Motor neuron (in vitro differentiated cells): ENCODE measurements at regions not wholly inside any gene's neighbourhood (a gene's known extent, or its start where the extent isn't known, plus 50 kb on each side); places are given as distances from the start of the nearest gene placed in this dataset.
A peak's percentile ranks its signal among the peaks of the same experiment; 100 is the strongest.

Experiments used
- ATAC-seq, 8 experiments: fragments of 200-7000 bp; cut with Tn5 transposase; replicated peaks in 6 of 8; 2 replicates each; pipeline ENCODE4 v1.8.0; 2021; ENCODE audit warnings: mild to moderate bottlenecking in 8 of 8, moderate library complexity in 8 of 8
- H3K27ac ChIP-seq, 2 donors: fragments of 250-450 bp; sonication (Bioruptor Pico); 2 replicates each; pipeline ENCODE4 v1.9.0; 2021; ENCODE audit warnings: antibody characterized with exemption in 2 of 2, mild to moderate bottlenecking in 2 of 2, moderate library complexity in 1 of 2
- H3K4me1 ChIP-seq, 2 donors: fragments of 250-450 bp; sonication (Bioruptor Pico); replicated peaks in 1 of 2; 2 replicates each; pipeline ENCODE4 v1.6.1; 2021; ENCODE audit warnings: antibody characterized with exemption in 2 of 2, mild to moderate bottlenecking in 2 of 2, moderate library complexity in 1 of 2
- H3K4me3 ChIP-seq, 5 donors: fragments of 250-450 bp; sonication (Bioruptor Pico); 2 replicates each; pipeline ENCODE4 v1.9.0; 2021; ENCODE audit warnings: antibody characterized with exemption in 5 of 5, mild to moderate bottlenecking in 5 of 5, moderate library complexity in 4 of 5
- WGBS, 10 experiments: fragments of 450-650 bp; shearing (Covaris generic); methylation state at CpG; one replicate each; pipeline ENCODE4 v1.0.0; 2022; 5-methylcytosine and 5-hydroxymethylcytosine counted together
- in situ Hi-C, 9 experiments: fragments of 400-800 bp; cut with MboI; loops; one replicate each; pipeline ENCODE4 v1.15.0; 2021; ENCODE audit warnings: low sequenced_read_pairs in 9 of 9, low pct_unique_long_range_greater_than_20kb in 2 of 9; ENCODE audit not compliant: unreplicated experiment in 9 of 9

DNA sequence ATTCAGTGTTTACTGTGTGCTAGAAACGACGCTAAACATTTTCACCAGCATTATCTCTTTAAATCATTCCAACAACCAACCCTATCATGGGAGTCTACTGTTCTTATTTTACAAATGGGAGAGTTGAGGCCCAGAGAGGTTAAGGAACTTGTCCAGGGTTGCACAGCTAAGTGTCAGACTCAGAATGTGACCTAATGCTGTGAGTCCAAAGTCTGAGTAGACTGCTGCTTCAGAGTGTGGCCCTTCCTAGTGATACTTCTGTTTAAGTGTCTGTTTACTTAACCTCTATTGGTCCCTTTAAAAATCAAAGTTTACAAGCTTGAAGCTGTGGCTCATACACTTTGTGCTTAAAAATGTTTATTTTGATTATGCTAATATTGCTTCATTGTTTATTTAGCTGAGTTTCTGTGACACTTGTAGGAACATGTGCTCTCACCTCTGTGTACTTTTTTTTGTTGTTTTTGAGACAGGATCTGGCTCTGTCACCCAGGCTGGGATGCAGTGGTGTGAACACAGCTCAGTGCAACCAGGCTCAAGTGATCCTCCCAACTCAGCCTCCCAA is 84.4 kb upstream of the SYPL1 start:
- Histone ChIP-seq H3K4me1 (no peaks in the 10 kb centered on the region), H3K27ac (no peak overlapping the region), H3K4me3 (no peak overlapping the region)
- ATAC-seq: peak in 2 of 8 experiments; percentile 29 to 39
- 40 to 100% (median 87%) methylated on average over 2 of the region's 2 CpGs; no CpG with 5 or more reads in 3 of the 10 experiments for WGBS, 10 experiments
- in situ Hi-C loops: loop anchor here in 6 of 9 experiments (25.0 kb wide), 2 partner anchors 266 to 541 kb away; no protein-coding TSS in a partner anchor

DNA sequence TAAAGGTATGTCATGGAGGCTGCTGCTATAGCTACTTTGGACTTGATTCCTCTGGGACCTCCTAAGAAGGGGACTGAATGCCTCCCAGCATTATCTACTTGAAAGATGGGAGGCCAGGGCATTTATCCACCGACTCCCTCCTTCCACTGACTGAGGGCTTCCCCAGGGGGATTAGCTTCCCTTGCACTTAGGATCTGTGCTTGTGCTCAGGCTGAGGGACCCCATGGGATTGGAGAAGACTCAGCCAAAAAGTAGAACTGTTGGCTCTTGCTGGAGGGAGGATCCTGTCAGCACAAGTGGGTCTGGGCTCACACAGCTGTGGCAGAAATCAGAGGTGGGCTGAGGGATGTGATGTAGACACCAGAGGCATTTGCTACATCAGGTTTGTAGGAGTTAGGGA is 81.5 kb upstream of the SYPL1 start:
- Histone ChIP-seq H3K27ac (no peak overlapping the region), H3K4me1 (no peaks in the 10 kb centered on the region), H3K4me3 (no peak overlapping the region)
- no peak for ATAC-seq
- WGBS, 10 experiments: 17 to 80% methylated on average over 1 of the region's 1 CpG; no CpG with 5 or more reads in 8 of the 10 experiments
- in situ Hi-C loops: loop anchor here in 6 of 9 experiments (25.0 kb wide), 2 partner anchors 269 to 544 kb away; no protein-coding TSS in a partner anchor

- ATAC-seq: no peak
- Histone ChIP-seq H3K27ac (no peak overlapping the region), H3K4me3 (no peak overlapping the region), H3K4me1 (no peaks in the 10 kb centered on the region)
- in situ Hi-C loops: loop anchor here in 6 of 9 experiments (25.0 kb wide), 2 partner anchors 272 to 547 kb away; no protein-coding TSS in a partner anchor
- WGBS, 10 experiments: 50 to 100% (median 89%) methylated on average over 1 to 10 of the region's 10 CpGs
These were observed 78.6 kb upstream of the SYPL1 start for GRCh38 chr7:106190589-106191330.

DNA sequence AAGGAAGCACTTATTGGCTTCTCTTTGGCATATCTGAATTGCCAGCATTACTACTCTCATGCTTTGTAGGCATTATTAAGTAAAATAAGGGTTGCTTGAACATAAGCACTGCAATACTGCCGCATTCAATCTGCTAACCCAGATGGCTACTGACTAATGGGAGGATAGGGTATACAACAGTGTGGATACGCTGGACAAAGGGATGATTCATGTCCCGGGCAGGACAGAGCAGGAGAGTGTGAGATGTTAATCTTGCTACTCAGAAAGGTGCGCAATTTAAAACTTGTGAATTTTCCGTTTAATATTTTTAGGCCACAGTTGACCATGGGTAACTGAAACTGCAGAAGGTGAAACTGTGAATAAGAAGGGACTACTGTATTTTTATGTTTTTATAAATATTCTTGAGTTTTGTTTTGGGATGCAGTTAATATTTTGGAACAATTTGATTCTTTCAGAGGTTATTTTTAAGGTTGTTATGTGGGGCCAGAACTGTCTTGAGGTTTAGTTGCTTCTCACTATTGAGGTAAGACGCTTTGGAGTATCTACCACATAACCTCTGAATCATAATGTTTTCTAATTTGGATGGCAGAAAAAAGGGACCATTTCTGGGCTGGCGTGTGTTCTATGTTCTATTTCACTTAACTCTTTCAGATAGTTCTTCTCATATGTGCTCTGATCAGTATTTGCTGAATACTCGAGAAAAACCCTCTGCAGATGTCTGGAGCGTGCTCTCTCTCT is 75.7 kb upstream of the SYPL1 start:
- Histone ChIP-seq H3K4me1 (no peaks in the 10 kb centered on the region), H3K27ac (no peak overlapping the region), H3K4me3 (no peak overlapping the region)
- WGBS, 10 experiments: 35 to 96% (median 71%) methylated on average over 4 to 9 of the region's 9 CpGs
- ATAC-seq: peak in 2 of 8 experiments; percentile 91 to 95
- in situ Hi-C loops: loop anchor here in 6 of 9 experiments (25.0 kb wide), 2 partner anchors 275 to 550 kb away; no protein-coding TSS in a partner anchor

DNA sequence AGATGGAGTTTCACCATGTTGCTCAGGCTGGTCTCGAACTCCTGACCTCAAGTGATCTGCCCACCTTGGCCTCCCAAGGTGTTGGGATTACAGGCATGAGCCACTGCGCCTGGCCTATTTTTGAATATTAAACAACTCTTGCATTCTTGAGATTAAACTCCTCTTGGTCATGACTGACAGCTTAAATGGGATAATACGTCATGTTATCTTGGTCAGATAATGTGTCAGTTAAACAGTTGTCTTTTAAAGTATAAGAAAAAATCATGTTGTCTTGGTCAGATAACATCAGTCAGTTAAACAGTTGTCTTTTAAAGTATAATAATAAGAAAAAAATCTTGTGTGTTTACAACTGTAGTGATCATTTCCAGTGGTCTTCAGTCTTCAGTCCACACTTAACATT is 73.6 kb upstream of the SYPL1 start:
- ATAC-seq: no peak
- Histone ChIP-seq H3K27ac (no peak overlapping the region), H3K4me3 (no peak overlapping the region), H3K4me1 (no peaks in the 10 kb centered on the region)
- in situ Hi-C loops: loop anchor here in 6 of 9 experiments (25.0 kb wide), 2 partner anchors 277 to 552 kb away; no protein-coding TSS in a partner anchor
- WGBS, 10 experiments: 50 to 100% (median 94%) methylated on average over 1 to 3 of the region's 3 CpGs

- H3K4me1 ChIP-seq: no peaks in the 10 kb centered on the region
- in situ Hi-C loops: loop anchor here in 6 of 9 experiments (25.0 kb wide), 2 partner anchors 278 to 553 kb away; no protein-coding TSS in a partner anchor
- no peak overlapping the region for H3K4me3 ChIP-seq
- no peak for ATAC-seq
- 61 to 100% (median 93%) methylated on average over 1 to 3 of the region's 3 CpGs; no CpG with 5 or more reads in 1 of the 10 experiments for WGBS, 10 experiments
- H3K27ac ChIP-seq: no peak overlapping the region
These were observed 71.8 kb upstream of the SYPL1 start for GRCh38 chr7:106183952-106184351.

- in situ Hi-C loops: loop anchor here in 6 of 9 experiments (25.0 kb wide), 2 partner anchors 279 to 554 kb away; no protein-coding TSS in a partner anchor
- ATAC-seq: no peak
- H3K27ac ChIP-seq: no peak overlapping the region
- no peak overlapping the region for H3K4me3 ChIP-seq
- no peaks in the 10 kb centered on the region for H3K4me1 ChIP-seq
- WGBS, 10 experiments: 86 to 100% (median 100%) methylated on average over 1 of the region's 1 CpG; no CpG with 5 or more reads in 3 of the 10 experiments
These were observed 70.8 kb upstream of the SYPL1 start for GRCh38 chr7:106182904-106183303.

DNA sequence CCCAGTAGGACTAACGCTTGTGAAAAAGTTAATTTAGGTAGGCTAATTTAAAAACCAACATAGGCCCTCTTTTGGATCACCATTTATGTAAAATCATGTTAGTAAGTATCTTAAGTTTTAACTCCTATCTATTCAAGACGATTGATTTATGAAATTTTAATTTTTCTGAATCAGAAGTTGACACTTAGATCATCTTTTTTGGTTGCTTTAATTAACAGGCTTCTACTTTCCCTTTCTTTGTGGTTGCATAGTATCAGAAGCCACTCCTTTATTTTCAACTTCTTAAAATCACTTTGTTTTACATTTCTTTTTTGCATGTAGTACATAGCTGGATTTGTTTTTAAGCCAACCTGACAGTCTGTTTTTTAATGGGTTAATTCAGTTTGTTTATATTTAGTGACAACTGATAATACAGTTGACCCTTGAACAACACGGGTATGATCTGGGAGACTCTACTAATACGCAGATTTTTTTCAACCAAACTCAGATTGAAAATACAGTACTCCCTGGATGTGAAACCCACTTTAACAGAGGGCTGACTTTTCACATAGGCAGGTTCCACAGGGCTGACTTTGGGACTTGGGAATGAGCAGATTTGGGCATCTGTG is 69.7 kb upstream of the SYPL1 start:
- in situ Hi-C loops: loop anchor here in 6 of 9 experiments (25.0 kb wide), 2 partner anchors 281 to 556 kb away; no protein-coding TSS in a partner anchor
- H3K4me3 ChIP-seq: no peak overlapping the region
- 60 to 100% (median 77%) methylated on average over 1 to 4 of the region's 4 CpGs for WGBS, 10 experiments
- H3K4me1 ChIP-seq: peaks cover 0 to 4% of the 10 kb centered on the region in 2 donors
- no peak overlapping the region for H3K27ac ChIP-seq
- no peak for ATAC-seq

- ATAC-seq: no peak
- Histone ChIP-seq H3K27ac (no peak overlapping the region), H3K4me1 (peaks cover 0 to 4% of the 10 kb centered on the region in 2 donors), H3K4me3 (no peak overlapping the region)
- in situ Hi-C loops: loop anchor here in 6 of 9 experiments (25.0 kb wide), 2 partner anchors 282 to 557 kb away; no protein-coding TSS in a partner anchor
- WGBS, 10 experiments: 20 to 95% (median 80%) methylated on average over 1 to 7 of the region's 7 CpGs; no CpG with 5 or more reads in 2 of the 10 experiments
These were observed 68.6 kb upstream of the SYPL1 start for GRCh38 chr7:106180721-106181120.

- WGBS, 10 experiments: 69 to 100% (median 90%) methylated on average over 1 to 2 of the region's 4 CpGs; no CpG with 5 or more reads in 3 of the 10 experiments
- in situ Hi-C loops: loop anchor here in 8 of 9 experiments (10.0 to 25.0 kb wide), 3 partner anchors 283 to 558 kb away; no protein-coding TSS in a partner anchor
These were observed 67.1 kb upstream of the SYPL1 start for GRCh38 chr7:106179256-106179655.

GRCh38 chr7:106178593-106179134 is 66.6 kb upstream of the SYPL1 start:
- Histone ChIP-seq H3K4me3 (no peak overlapping the region), H3K4me1 (peaks cover 0 to 4% of the 10 kb centered on the region in 2 donors), H3K27ac (no peak overlapping the region)
- in situ Hi-C loops: loop anchor here in 8 of 9 experiments (10.0 to 25.0 kb wide), 3 partner anchors 284 to 559 kb away; no protein-coding TSS in a partner anchor
- ATAC-seq: peak in 4 of 8 experiments; percentile 2 to 60 (median 25)
- WGBS, 10 experiments: 80 to 100% (median 100%) methylated on average over 1 to 2 of the region's 3 CpGs; no CpG with 5 or more reads in 3 of the 10 experiments

More at GRCh38 chr7:106179256-106179655, 67.1 kb upstream of the SYPL1 start:
- peak in 1 of 8 experiments; percentile 2 for ATAC-seq
- Histone ChIP-seq H3K4me3 (no peak overlapping the region), H3K4me1 (peaks cover 0 to 4% of the 10 kb centered on the region in 2 donors), H3K27ac (no peak overlapping the region)
